GM12878 (cell line): ENCODE measurements at regions not wholly inside any gene's neighbourhood (a gene's known extent, or its start where the extent isn't known, plus 50 kb on each side); places are given as distances from the start of the nearest gene placed in this dataset.

Source experiments
- CHD2 ChIP-seq: IDR thresholded peaks from 2 replicates; pipeline ENCODE4 v1.6.1; 2011; ENCODE audit warnings: low read depth, low read length, improper control_type of control experiment, borderline replicate concordance
- CTCF ChIP-seq, 3 experiments: IDR thresholded peaks in 2 of 3; conservative IDR thresholded peaks in 1 of 3; 2 replicates each; pipeline ENCODE4 v1.5.1; 2011; ENCODE audit warnings: low read depth in 3 of 3, low read length in 3 of 3, mild to moderate bottlenecking in 3 of 3, control low read depth in 2 of 3, moderate library complexity in 2 of 3, inconsistent platforms in 1 of 3, mixed read lengths in 1 of 3; ENCODE audit not compliant: control insufficient read depth in 2 of 3, insufficient read depth in 1 of 3; ENCODE audit errors: extremely low read depth in 1 of 3
- EP300 ChIP-seq, 2 experiments: fragments of 150-350 bp in 1 of 2; IDR thresholded peaks; 2 replicates each; pipeline ENCODE4 v1.6.1; 2011 to 2012; ENCODE audit warnings: low read depth in 2 of 2, low read length in 2 of 2, borderline replicate concordance in 1 of 2, improper control_type of control experiment in 1 of 2, inconsistent platforms in 1 of 2; ENCODE audit not compliant: control insufficient read depth in 1 of 2
- HDAC6 ChIP-seq: fragments of 200-600 bp; sonication (generic); IDR thresholded peaks from one replicate; pipeline ENCODE4 v1.8.0; 2017; ENCODE audit warnings: antibody characterized with exemption; ENCODE audit not compliant: unreplicated experiment
- MXI1 ChIP-seq: fragments of 150-350 bp; IDR thresholded peaks from 2 replicates; pipeline ENCODE4 v1.6.1; 2011; ENCODE audit warnings: low read depth, mild to moderate bottlenecking, inconsistent platforms, low read length, improper control_type of control experiment
- NFYB ChIP-seq: IDR thresholded peaks from 2 replicates; pipeline ENCODE4 v1.6.1; 2011; ENCODE audit warnings: low read depth, mild to moderate bottlenecking, low read length, improper control_type of control experiment, moderate library complexity; ENCODE audit not compliant: insufficient read depth
- SMC3 ChIP-seq: IDR thresholded peaks from 2 replicates; pipeline ENCODE4 v1.6.1; 2011; ENCODE audit warnings: low read length, improper control_type of control experiment, borderline replicate concordance

- no peak for TF ChIP-seq CTCF (IDR thresholded peaks at IDR 0.05 in 2 of 3, conservative IDR thresholded peaks at IDR 0.05 in 1 of 3; ENCODE audit: control insufficient read depth in 2 of 3, extremely low read depth in 1 of 3, insufficient read depth in 1 of 3, low read depth in 3 of 3, low read length in 3 of 3)
- TF ChIP-seq CHD2: no peak
- TF ChIP-seq EP300 (IDR thresholded peaks at IDR 0.05; ENCODE audit: borderline replicate concordance in 1 of 2, control insufficient read depth in 1 of 2, low read depth in 2 of 2, low read length in 2 of 2): no peak
- no peak for TF ChIP-seq MXI1
- TF ChIP-seq HDAC6: no peak
- no peak for TF ChIP-seq NFYB
- no peak for TF ChIP-seq SMC3
Observed at GRCh38 chr20:40536808-40537207, 152.2 kb downstream of the MAFB start.
